ENCODE measurements at regions not wholly inside any gene's neighbourhood (a gene's known extent, or its start where the extent isn't known, plus 50 kb on each side); places are given as distances from the start of the nearest gene placed in this dataset.

DNA sequence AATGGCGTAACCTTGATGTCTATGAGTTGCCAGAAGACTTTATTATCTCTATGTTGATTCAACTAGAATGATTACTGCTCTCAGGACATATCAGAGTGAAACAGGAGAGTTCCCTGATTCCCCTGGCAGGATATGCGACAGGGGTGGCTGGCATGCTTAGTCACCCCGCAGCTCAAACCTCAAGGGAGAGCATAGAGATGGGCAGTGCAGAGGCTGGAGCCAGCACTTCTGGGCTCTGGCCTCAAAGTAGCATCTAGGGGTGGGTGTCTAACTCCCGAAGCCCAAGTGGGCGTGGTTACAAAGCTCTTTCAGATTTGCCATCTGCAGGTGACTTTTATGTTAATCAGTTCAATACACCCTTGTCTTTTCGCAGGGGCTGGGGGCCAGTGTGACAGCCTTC is 391.6 kb downstream of the ADCYAP1 start:
- TF ChIP-seq SP1 (IDR thresholded peaks at IDR 0.05) = no peak
- TF ChIP-seq YY1 (IDR thresholded peaks at IDR 0.05) = no peak
- no peak for TF ChIP-seq TAF1 (conservative IDR thresholded peaks at IDR 0.05)
- TF ChIP-seq, protein P1, sequence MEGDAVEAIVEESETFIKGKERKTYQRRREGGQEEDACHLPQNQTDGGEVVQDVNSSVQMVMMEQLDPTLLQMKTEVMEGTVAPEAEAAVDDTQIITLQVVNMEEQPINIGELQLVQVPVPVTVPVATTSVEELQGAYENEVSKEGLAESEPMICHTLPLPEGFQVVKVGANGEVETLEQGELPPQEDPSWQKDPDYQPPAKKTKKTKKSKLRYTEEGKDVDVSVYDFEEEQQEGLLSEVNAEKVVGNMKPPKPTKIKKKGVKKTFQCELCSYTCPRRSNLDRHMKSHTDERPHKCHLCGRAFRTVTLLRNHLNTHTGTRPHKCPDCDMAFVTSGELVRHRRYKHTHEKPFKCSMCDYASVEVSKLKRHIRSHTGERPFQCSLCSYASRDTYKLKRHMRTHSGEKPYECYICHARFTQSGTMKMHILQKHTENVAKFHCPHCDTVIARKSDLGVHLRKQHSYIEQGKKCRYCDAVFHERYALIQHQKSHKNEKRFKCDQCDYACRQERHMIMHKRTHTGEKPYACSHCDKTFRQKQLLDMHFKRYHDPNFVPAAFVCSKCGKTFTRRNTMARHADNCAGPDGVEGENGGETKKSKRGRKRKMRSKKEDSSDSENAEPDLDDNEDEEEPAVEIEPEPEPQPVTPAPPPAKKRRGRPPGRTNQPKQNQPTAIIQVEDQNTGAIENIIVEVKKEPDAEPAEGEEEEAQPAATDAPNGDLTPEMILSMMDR (IDR thresholded peaks at IDR 0.05; ENCODE audit: low read depth, low read length, missing input control) = no peak
- TF ChIP-seq, protein P2, sequence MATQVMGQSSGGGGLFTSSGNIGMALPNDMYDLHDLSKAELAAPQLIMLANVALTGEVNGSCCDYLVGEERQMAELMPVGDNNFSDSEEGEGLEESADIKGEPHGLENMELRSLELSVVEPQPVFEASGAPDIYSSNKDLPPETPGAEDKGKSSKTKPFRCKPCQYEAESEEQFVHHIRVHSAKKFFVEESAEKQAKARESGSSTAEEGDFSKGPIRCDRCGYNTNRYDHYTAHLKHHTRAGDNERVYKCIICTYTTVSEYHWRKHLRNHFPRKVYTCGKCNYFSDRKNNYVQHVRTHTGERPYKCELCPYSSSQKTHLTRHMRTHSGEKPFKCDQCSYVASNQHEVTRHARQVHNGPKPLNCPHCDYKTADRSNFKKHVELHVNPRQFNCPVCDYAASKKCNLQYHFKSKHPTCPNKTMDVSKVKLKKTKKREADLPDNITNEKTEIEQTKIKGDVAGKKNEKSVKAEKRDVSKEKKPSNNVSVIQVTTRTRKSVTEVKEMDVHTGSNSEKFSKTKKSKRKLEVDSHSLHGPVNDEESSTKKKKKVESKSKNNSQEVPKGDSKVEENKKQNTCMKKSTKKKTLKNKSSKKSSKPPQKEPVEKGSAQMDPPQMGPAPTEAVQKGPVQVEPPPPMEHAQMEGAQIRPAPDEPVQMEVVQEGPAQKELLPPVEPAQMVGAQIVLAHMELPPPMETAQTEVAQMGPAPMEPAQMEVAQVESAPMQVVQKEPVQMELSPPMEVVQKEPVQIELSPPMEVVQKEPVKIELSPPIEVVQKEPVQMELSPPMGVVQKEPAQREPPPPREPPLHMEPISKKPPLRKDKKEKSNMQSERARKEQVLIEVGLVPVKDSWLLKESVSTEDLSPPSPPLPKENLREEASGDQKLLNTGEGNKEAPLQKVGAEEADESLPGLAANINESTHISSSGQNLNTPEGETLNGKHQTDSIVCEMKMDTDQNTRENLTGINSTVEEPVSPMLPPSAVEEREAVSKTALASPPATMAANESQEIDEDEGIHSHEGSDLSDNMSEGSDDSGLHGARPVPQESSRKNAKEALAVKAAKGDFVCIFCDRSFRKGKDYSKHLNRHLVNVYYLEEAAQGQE (IDR thresholded peaks at IDR 0.05) = no peak
- no peak for TF ChIP-seq JUND (IDR thresholded peaks at IDR 0.05)
